ENCODE measurements at regions not wholly inside any gene's neighbourhood (a gene's known extent, or its start where the extent isn't known, plus 50 kb on each side); places are given as distances from the start of the nearest gene placed in this dataset.

DNA sequence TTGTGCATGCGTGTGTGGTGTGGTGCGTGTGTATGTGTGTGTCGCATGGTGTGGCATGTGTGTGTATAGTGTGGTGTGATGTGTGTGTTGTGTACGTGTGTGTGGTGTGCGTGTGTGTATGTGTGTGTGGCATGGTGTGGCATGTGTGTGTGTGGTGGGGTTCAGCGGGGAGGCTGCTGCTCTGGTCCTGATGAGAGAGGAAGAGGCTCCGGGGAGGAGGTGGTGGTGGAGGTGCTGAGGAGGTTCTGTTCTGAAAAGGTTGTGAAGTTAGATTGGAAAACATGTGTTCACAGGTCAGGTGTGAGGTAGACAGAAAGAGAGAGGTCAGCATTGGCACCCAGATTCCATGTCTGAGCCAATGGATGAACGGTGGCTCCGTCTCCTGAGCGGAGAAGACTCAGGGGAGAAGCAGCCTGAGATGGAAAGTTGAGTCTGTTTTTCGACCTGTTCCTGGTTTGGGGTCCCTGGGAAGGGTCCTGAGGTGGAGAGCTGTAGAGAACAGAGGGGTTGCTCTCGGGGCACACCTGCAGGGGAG is 67.2 kb upstream of the HDAC4 start:
- TF ChIP-seq POLR2AphosphoS5 (IDR thresholded peaks at IDR 0.05; ENCODE audit: low read depth, low read length) (no peak), REST (IDR thresholded peaks at IDR 0.05; ENCODE audit: insufficient read depth in 1 of 2, low read depth in 2 of 2, low read length in 2 of 2) (no peak), TAF1 (IDR thresholded peaks at IDR 0.05; ENCODE audit: borderline replicate concordance, insufficient read depth, low read length) (no peak), SIN3A (IDR thresholded peaks at IDR 0.05; ENCODE audit: borderline replicate concordance, insufficient read depth, low read length) (no peak), FOXP2 (optimal IDR thresholded peaks at IDR 0.05; ENCODE audit: borderline replicate concordance, extremely low read depth, extremely low read length, insufficient read depth) (no peak)
